Esophagus muscularis mucosa (tissue), 4 donors: ENCODE measurements at regions not wholly inside any gene's neighbourhood (a gene's known extent, or its start where the extent isn't known, plus 50 kb on each side); places are given as distances from the start of the nearest gene placed in this dataset.
A peak's percentile ranks its signal among the peaks of the same experiment; 100 is the strongest.

ENCODE experiments used
- DNase-seq: peaks from one replicate; pipeline ENCODE4 v3.0.0-alpha.2; 2017; ENCODE audit errors: extremely low spot score
- H3K27ac ChIP-seq, 4 donors: fragments of 200-600 bp; sonication (generic); replicated peaks in 1 of 4; 1 replicate in 3 of 4; 2 replicates in 1 of 4; pipeline ENCODE4 v1.5.1; 2016 to 2019; ENCODE audit warnings: mild to moderate bottlenecking in 1 of 4
- H3K27me3 ChIP-seq, 4 donors: fragments of 200-600 bp; sonication (generic); one replicate each; pipeline versions ENCODE4 v1.5.1 to v1.6.0; 2016 to 2019
- H3K36me3 ChIP-seq, 4 donors: fragments of 200-600 bp; sonication (generic); one replicate each; pipeline ENCODE4 v1.5.1; 2016 to 2019
- H3K4me1 ChIP-seq, 4 donors: fragments of 200-600 bp; sonication (generic); one replicate each; pipeline ENCODE4 v1.5.1; 2016 to 2019
- H3K4me3 ChIP-seq, 4 donors: fragments of 200-600 bp; sonication (generic); 1 replicate in 2 of 4; 2 replicates in 2 of 4; pipeline ENCODE4 v1.5.1; 2016 to 2019; ENCODE audit warnings: mild to moderate bottlenecking in 4 of 4, moderate library complexity in 1 of 4
- H3K9me3 ChIP-seq, 4 donors: fragments of 200-600 bp; sonication (generic); 1 replicate in 3 of 4; 2 replicates in 1 of 4; pipeline ENCODE4 v1.5.1; 2016 to 2019
- EP300 ChIP-seq: sonication (generic); formaldehyde crosslinking; IDR thresholded peaks from one replicate; pipeline ENCODE4 v1.6.1; 2017; ENCODE audit warnings: antibody characterized with exemption
- POLR2A ChIP-seq: fragments of 450-650 bp; IDR thresholded peaks from one replicate; pipeline ENCODE4 v1.6.1; 2017; ENCODE audit warnings: antibody characterized with exemption, moderate library complexity, mild to moderate bottlenecking, low read depth
- POLR2AphosphoS5 ChIP-seq, 2 donors: sonication (generic); formaldehyde crosslinking; IDR thresholded peaks; one replicate each; pipeline ENCODE4 v1.6.1; 2017; ENCODE audit warnings: antibody characterized with exemption in 2 of 2
- WGBS: methylation state at CpG from one replicate; pipeline ENCODE4 v1.1.5; 2018; 5-methylcytosine and 5-hydroxymethylcytosine counted together
- intact Hi-C: fragments of 100-400 bp; cut with DNase I; formaldehyde crosslinking; loops from one replicate; pipeline ENCODE4 v1.15.1; 2023
- TF ChIP-seq, protein P1 (sequence below), 3 experiments: fragments of 200-600 bp in 2 of 3; fragments of 450-650 bp in 1 of 3; sonication (generic) in 2 of 3; IDR thresholded peaks; one replicate each; pipeline ENCODE4 v1.5.1; 2017 to 2019; ENCODE audit warnings: antibody characterized with exemption in 3 of 3, mild to moderate bottlenecking in 2 of 3, moderate library complexity in 1 of 3

- Histone ChIP-seq H3K9me3 (no peaks in the 10 kb centered on the region), H3K27me3 (no peaks in the 10 kb centered on the region), H3K27ac (peak overlapping the region; percentile 37 to 67 (median 45)), H3K4me1 (peaks cover 17 to 30% (median 28%) of the 10 kb centered on the region in 4 donors), H3K4me3 (no peak overlapping the region), H3K36me3 (no peaks in the 10 kb centered on the region)
- no peak for DNase-seq
- TF ChIP-seq POLR2A (no peak), POLR2AphosphoS5 (IDR thresholded peaks at IDR 0.05) (no peak), EP300 (no peak)
- TF ChIP-seq, protein P1, sequence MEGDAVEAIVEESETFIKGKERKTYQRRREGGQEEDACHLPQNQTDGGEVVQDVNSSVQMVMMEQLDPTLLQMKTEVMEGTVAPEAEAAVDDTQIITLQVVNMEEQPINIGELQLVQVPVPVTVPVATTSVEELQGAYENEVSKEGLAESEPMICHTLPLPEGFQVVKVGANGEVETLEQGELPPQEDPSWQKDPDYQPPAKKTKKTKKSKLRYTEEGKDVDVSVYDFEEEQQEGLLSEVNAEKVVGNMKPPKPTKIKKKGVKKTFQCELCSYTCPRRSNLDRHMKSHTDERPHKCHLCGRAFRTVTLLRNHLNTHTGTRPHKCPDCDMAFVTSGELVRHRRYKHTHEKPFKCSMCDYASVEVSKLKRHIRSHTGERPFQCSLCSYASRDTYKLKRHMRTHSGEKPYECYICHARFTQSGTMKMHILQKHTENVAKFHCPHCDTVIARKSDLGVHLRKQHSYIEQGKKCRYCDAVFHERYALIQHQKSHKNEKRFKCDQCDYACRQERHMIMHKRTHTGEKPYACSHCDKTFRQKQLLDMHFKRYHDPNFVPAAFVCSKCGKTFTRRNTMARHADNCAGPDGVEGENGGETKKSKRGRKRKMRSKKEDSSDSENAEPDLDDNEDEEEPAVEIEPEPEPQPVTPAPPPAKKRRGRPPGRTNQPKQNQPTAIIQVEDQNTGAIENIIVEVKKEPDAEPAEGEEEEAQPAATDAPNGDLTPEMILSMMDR (IDR thresholded peaks at IDR 0.05): no peak
- intact Hi-C loops: no loop called here
These were observed 101.4 kb upstream of the STEAP1B start for GRCh38 chr7:22601408-22601807.

DNA sequence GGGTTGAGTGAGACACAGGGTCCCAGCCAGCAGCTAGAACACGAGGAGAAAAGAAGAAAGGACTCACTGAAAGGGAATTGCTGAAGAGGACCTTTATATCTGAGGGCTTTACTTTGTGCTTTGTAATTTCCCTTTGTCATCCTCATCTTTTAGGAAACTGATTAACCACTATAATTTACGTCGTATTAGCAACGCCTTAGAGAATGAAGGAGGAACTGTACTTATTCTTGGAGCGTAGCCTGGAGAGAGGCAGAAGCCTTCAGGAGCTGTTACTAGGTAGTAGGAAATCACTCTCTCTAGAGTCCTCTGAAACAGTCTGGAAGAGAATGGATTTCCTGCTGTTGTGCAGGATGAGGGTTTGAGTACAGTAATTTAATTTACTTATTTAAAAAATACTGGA lies 101.0 kb upstream of the STEAP1B start:
- no peaks in the 10 kb centered on the region for H3K27me3 ChIP-seq
- TF ChIP-seq EP300 (no peak), POLR2AphosphoS5 (IDR thresholded peaks at IDR 0.05) (no peak), POLR2A (no peak)
- TF ChIP-seq, protein P1 (IDR thresholded peaks at IDR 0.05): no peak
- H3K27ac ChIP-seq: peak overlapping the region; percentile 36 to 67 (median 40)
- DNase-seq: no peak
- H3K9me3 ChIP-seq: no peaks in the 10 kb centered on the region
- intact Hi-C loops: no loop called here
- peaks cover 17 to 31% (median 28%) of the 10 kb centered on the region in 4 donors for H3K4me1 ChIP-seq
- no peak overlapping the region for H3K4me3 ChIP-seq
- WGBS: 42% methylated on average over 5 of the region's 5 CpGs
- H3K36me3 ChIP-seq: no peaks in the 10 kb centered on the region

GRCh38 chr7:22598318-22598920 lies 98.4 kb upstream of the STEAP1B start:
- no peak overlapping the region for H3K27ac ChIP-seq
- DNase-seq: no peak
- H3K4me1 ChIP-seq: peaks cover 17 to 33% (median 29%) of the 10 kb centered on the region in 4 donors
- no peaks in the 10 kb centered on the region for H3K9me3 ChIP-seq
- TF ChIP-seq POLR2A (no peak), EP300 (no peak), POLR2AphosphoS5 (IDR thresholded peaks at IDR 0.05) (no peak)
- TF ChIP-seq, protein P1 (IDR thresholded peaks at IDR 0.05): no peak
- 78% methylated on average over 12 of the region's 12 CpGs for whole genome bisulfite sequencing
- H3K27me3 ChIP-seq: no peaks in the 10 kb centered on the region
- intact Hi-C loops: no loop called here
- H3K36me3 ChIP-seq: no peaks in the 10 kb centered on the region
- H3K4me3 ChIP-seq: no peak overlapping the region

GRCh38 chr7:22597844-22598243 lies 97.9 kb upstream of the STEAP1B start:
- 92% methylated on average over 3 of the region's 3 CpGs for WGBS
- TF ChIP-seq POLR2AphosphoS5 (IDR thresholded peaks at IDR 0.05): no peak
- no peak for TF ChIP-seq EP300
- no peak for TF ChIP-seq POLR2A
- TF ChIP-seq, protein P1 (IDR thresholded peaks at IDR 0.05): no peak
- Histone ChIP-seq H3K27ac (no peak overlapping the region), H3K27me3 (no peaks in the 10 kb centered on the region), H3K36me3 (no peaks in the 10 kb centered on the region), H3K4me3 (no peak overlapping the region), H3K4me1 (peaks cover 17 to 30% (median 25%) of the 10 kb centered on the region in 4 donors), H3K9me3 (no peaks in the 10 kb centered on the region)
- no peak for DNase-seq
- intact Hi-C loops: no loop called here
